AG04450 (cell line): ENCODE measurements at regions not wholly inside any gene's neighbourhood (a gene's known extent, or its start where the extent isn't known, plus 50 kb on each side); places are given as distances from the start of the nearest gene placed in this dataset.
A peak's percentile ranks its signal among the peaks of the same experiment; 100 is the strongest.
"Not testable (repeated sequence)": the region's sequence is repeated elsewhere in the genome, so short reads cannot be mapped to it uniquely, and the experiment has no call there.

Experiments
- CTCF ChIA-PET: fragments of 300-600, 350-600 bp; formaldehyde crosslinking; extraction: SDS; loops from one replicate; lab custom pipeline; 2022; ENCODE audit warnings: antibody characterized with exemption, inconsistent platforms; lab: Charles Lee
- POLR2A ChIA-PET: fragments of 350-600 bp; formaldehyde crosslinking; extraction: SDS; loops from one replicate; lab custom pipeline; 2021; ENCODE audit warnings: antibody characterized with exemption, inconsistent platforms; lab: Yijun Ruan, JAX
- DNase-seq: peaks from one replicate; pipeline ENCODE4 v3.0.0-alpha.2; 2011; ENCODE audit warnings: low read depth, low spot score
- H3K27ac ChIP-seq: one replicate; pipeline ENCODE4 v1.5.1; 2012; ENCODE audit warnings: low read depth, low read length, control low read depth
- H3K27me3 ChIP-seq: one replicate; pipeline ENCODE4 v1.6.0; 2012; ENCODE audit warnings: low read length; ENCODE audit not compliant: control insufficient read depth, insufficient read depth
- H3K4me3 ChIP-seq: 2 replicates; pipeline ENCODE4 v1.5.1; 2011; ENCODE audit warnings: mild to moderate bottlenecking, low read depth, low read length, control low read depth
- H3K9me3 ChIP-seq: 2 replicates; pipeline ENCODE4 v1.5.1; 2012; ENCODE audit warnings: low read length; ENCODE audit not compliant: control insufficient read depth, insufficient read depth
- TF ChIP-seq, protein P1 (sequence below): IDR thresholded peaks from 2 replicates; pipeline ENCODE4 v1.5.1; 2011; ENCODE audit warnings: low read depth, low read length, control low read depth, inconsistent platforms

DNA sequence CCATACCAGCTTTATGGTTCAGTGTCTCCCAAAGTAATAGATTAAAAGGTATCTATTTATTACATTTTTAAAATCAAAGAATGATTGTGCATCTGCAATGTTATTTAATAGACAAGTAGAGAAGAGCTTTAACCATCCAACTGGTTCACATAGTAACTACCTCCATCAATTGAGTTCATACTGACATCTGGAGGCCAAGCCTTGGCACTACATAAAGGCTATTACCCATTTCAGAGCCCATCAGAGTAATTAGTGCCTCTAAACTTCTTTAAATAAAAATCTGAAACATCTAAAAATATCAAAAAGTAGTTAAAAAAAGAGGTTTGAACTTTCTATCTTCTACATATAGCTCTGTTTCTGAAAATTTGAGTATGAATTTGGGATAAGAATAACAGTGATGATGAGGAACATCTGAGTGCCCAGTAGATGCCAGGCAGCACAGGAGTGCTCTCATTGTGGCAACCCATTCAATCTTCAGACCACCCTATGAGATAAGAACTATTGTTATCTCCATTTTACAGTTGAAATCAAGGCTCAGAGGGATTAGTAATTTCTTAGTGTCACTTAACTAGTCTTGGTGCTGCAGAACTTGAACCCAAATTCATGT, 132.9 kb upstream of the DAAM1 start:
- ChIA-PET CTCF (interaction anchor here (0.5 to 2.4 kb wide), 53 partner anchors 8 to 618 kb away, joined by 3 to 71 read pairs (median 4); partner anchors contain the start of gene DACT1), POLR2A (interaction anchor here (0.7 kb wide), 1 partner anchor 554 kb away, joined by 3 read pairs; no protein-coding TSS in a partner anchor)
- TF ChIP-seq, protein P1, sequence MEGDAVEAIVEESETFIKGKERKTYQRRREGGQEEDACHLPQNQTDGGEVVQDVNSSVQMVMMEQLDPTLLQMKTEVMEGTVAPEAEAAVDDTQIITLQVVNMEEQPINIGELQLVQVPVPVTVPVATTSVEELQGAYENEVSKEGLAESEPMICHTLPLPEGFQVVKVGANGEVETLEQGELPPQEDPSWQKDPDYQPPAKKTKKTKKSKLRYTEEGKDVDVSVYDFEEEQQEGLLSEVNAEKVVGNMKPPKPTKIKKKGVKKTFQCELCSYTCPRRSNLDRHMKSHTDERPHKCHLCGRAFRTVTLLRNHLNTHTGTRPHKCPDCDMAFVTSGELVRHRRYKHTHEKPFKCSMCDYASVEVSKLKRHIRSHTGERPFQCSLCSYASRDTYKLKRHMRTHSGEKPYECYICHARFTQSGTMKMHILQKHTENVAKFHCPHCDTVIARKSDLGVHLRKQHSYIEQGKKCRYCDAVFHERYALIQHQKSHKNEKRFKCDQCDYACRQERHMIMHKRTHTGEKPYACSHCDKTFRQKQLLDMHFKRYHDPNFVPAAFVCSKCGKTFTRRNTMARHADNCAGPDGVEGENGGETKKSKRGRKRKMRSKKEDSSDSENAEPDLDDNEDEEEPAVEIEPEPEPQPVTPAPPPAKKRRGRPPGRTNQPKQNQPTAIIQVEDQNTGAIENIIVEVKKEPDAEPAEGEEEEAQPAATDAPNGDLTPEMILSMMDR, result peak; percentile 86
- H3K4me3 ChIP-seq, result no peak overlapping the region
- DNase-seq, result peak; percentile 30
- no peak overlapping the region for H3K27ac ChIP-seq
- no peaks in the 10 kb centered on the region for H3K9me3 ChIP-seq
- no peaks in the 10 kb centered on the region for H3K27me3 ChIP-seq

DNA sequence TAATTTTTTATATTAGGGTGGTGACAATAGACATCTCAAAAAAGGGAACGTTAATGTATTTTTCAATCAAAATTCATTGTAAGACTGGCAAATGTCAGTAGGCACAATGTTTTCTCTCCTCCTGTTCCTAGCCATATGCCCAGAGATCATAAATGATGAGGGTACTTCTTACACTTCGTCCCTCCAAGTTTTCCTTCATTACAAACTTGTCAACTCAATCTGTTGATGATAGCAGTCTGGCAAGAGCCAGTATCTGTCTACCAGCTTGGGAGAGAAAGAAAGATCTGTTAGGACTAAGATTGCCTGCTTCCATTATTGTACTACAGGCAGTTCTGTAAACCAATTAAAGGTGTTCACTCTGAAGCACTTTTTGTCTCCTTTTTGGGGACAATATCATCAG, 130.9 kb upstream of the DAAM1 start:
- TF ChIP-seq, protein P1, result no peak
- POLR2A ChIA-PET, result no interaction called here
- Histone ChIP-seq H3K9me3 (no peaks in the 10 kb centered on the region), H3K27me3 (no peaks in the 10 kb centered on the region), H3K4me3 (no peak overlapping the region), H3K27ac (no peak overlapping the region)
- CTCF ChIA-PET, result interaction anchor here (1.2 to 2.1 kb wide), 2 partner anchors 9 to 67 kb away, joined by 3 to 11 read pairs; no protein-coding TSS in a partner anchor
- no peak for DNase-seq

DNA sequence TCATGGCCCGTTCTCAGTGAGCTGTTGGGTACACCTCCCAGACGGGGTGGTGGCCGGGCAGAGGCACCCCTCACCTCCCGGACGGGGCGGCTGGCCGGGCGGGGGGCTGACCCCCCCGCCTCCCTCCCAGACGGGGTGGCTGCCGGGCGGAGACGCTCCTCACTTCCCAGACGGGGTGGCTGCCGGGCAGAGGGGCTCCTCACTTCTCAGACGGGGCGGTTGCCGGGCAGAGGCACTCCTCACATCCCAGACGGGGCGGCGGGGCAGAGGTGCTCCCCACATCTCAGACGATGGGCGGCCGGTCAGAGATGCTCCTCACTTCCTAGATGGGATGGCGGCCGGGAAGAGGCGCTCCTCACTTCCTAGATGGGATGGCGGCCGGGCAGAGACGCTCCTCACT, 129.7 kb upstream of the DAAM1 start:
- H3K4me3 ChIP-seq, CTCF ChIA-PET, POLR2A ChIA-PET: not testable (repeated sequence)

DNA sequence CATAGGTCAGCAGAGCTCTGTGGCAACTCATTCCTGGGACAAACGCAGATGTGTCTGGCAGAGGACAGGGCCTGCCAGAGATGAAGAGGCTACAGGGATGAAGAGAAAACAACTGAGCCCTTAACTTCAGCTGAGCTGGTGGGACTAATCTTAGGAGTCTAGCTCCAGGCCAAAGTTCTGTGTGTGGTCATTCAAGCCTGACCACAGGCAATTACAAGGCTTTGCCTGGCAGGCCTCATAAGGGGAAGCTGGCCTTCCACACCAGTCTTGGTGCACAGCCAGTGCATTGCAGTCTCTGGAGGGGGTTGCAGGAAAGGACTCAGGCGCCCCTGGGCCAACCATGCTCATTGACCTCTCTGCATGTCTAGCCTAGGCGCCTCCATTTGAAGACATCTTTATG, 127.6 kb upstream of the DAAM1 start:
- TF ChIP-seq, protein P1, result no peak
- H3K27ac ChIP-seq, result no peak overlapping the region
- no peaks in the 10 kb centered on the region for H3K27me3 ChIP-seq
- H3K4me3 ChIP-seq, result no peak overlapping the region
- ChIA-PET POLR2A (no interaction called here), CTCF (no interaction called here)
- H3K9me3 ChIP-seq, result no peaks in the 10 kb centered on the region
- DNase-seq, result no peak

More for the DNA sequence above, 129.7 kb upstream of the DAAM1 start:
- H3K27ac ChIP-seq, H3K9me3 ChIP-seq, H3K27me3 ChIP-seq, DNase-seq: not testable (repeated sequence)

DNA sequence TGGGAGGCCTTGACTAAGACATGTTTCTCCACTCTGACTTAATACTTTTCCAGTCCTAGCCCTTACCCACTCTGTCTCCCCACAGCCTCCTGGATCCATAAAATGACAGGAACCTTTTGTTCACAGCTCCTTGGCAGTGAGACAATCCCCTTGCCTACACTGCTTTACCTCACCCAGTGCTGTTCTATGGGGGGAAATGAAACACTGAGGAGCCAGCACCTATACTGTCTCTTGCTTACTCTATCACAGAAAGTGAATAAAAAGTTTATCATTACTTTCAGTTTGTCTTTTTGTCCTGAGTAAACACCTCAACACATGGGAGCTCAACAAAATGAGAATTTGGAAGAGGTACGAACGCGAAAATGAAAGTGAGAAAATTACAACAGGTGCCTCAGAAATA, 127.2 kb upstream of the DAAM1 start:
- Histone ChIP-seq H3K9me3 (no peaks in the 10 kb centered on the region), H3K27ac (no peak overlapping the region), H3K4me3 (no peak overlapping the region), H3K27me3 (no peaks in the 10 kb centered on the region)
- DNase-seq, result no peak
- CTCF ChIA-PET, result no interaction called here
- TF ChIP-seq, protein P1, result no peak
- POLR2A ChIA-PET, result no interaction called here
